H1 (cell line): ENCODE measurements at regions not wholly inside any gene's neighbourhood (a gene's known extent, or its start where the extent isn't known, plus 50 kb on each side); places are given as distances from the start of the nearest gene placed in this dataset.

Source experiments
- CTCF ChIA-PET: fragments of 300-600 bp; sonication (Branson Sonifier 250); formaldehyde crosslinking; loops from one replicate; lab custom pipeline; 2021; ENCODE audit not compliant: partially characterized antibody; lab: Charles Lee
- POLR2A ChIA-PET: fragments of 300-600 bp; sonication (Branson Sonifier 250); formaldehyde crosslinking; loops from one replicate; lab custom pipeline; 2021; ENCODE audit warnings: inconsistent platforms; ENCODE audit not compliant: partially characterized antibody; lab: Charles Lee
- DNase-seq, 2 experiments: peaks; one replicate each; pipeline versions ENCODE4 v3.0.0 to v3.0.0-alpha.2; 2010 to 2022; ENCODE audit warnings: low spot score in 2 of 2, low read depth in 1 of 2, mixed read lengths in 1 of 2
- FAIRE-seq: peaks from 2 replicates; lab custom pipeline; 2011; peaks lifted over from hg19 to GRCh38; lab: Jason Lieb, UNC
- H2AFZ ChIP-seq: 2 replicates; pipeline ENCODE4 v1.8.1; 2012; ENCODE audit warnings: low read length, inconsistent platforms
- H2AK5ac ChIP-seq: 2 replicates; pipeline ENCODE4 v1.6.1; 2013; ENCODE audit warnings: low read depth, low read length
- H2BK120ac ChIP-seq: replicated peaks from 2 replicates; pipeline ENCODE3; 2013; ENCODE audit warnings: low read depth, low read length, inconsistent platforms
- H2BK12ac ChIP-seq: 2 replicates; pipeline ENCODE4 v1.6.1; 2013; ENCODE audit warnings: low read depth, low read length
- H2BK15ac ChIP-seq: 2 replicates; pipeline ENCODE4 v1.6.1; 2013; ENCODE audit warnings: low read length
- H2BK20ac ChIP-seq: 2 replicates; pipeline ENCODE4 v1.6.1; 2013; ENCODE audit warnings: low read length
- H2BK5ac ChIP-seq: 2 replicates; pipeline ENCODE4 v1.6.1; 2013; ENCODE audit warnings: low read depth, low read length
- H3K14ac ChIP-seq: 2 replicates; pipeline ENCODE4 v1.6.1; 2013; ENCODE audit warnings: inconsistent platforms; ENCODE audit not compliant: insufficient read length
- H3K18ac ChIP-seq: 2 replicates; pipeline ENCODE4 v1.6.1; 2013; ENCODE audit warnings: low read length; ENCODE audit errors: extremely low read depth
- H3K23ac ChIP-seq: 2 replicates; pipeline ENCODE4 v1.6.1; 2013; ENCODE audit warnings: inconsistent platforms; ENCODE audit not compliant: insufficient read length
- H3K23me2 ChIP-seq: 2 replicates; pipeline ENCODE4 v1.6.1; 2013; ENCODE audit warnings: low read depth, low read length
- H3K27ac ChIP-seq: 2 replicates; pipeline ENCODE4 v1.6.1; 2011; ENCODE audit warnings: low read depth, low read length, inconsistent platforms
- H3K27me3 ChIP-seq, 4 experiments: replicated peaks in 1 of 4; 1 replicate in 1 of 4; 2 replicates in 3 of 4; pipeline versions ENCODE4 v1.6.1 to v1.8.1; 2011 to 2013; ENCODE audit warnings: low read length in 3 of 4, mild to moderate bottlenecking in 3 of 4, inconsistent platforms in 2 of 4, mixed read lengths in 2 of 4, moderate library complexity in 1 of 4; ENCODE audit not compliant: control insufficient read depth in 3 of 4, insufficient read depth in 3 of 4; ENCODE audit errors: extremely low read depth in 1 of 4
- H3K36me3 ChIP-seq, 4 experiments: 2 replicates each; pipeline versions ENCODE4 v1.6.1 to v1.8.1; 2011 to 2013; ENCODE audit warnings: mild to moderate bottlenecking in 4 of 4, low read length in 3 of 4, moderate library complexity in 2 of 4, control low read depth in 1 of 4, inconsistent platforms in 1 of 4; ENCODE audit not compliant: insufficient read depth in 4 of 4, control insufficient read depth in 2 of 4
- H3K4ac ChIP-seq: replicated peaks from 2 replicates; pipeline ENCODE3; 2013; ENCODE audit warnings: low read length, low read depth, mixed read lengths, inconsistent platforms; ENCODE audit not compliant: insufficient read length
- H3K4me1 ChIP-seq, 4 experiments: replicated peaks in 1 of 4; 1 replicate in 1 of 4; 2 replicates in 3 of 4; pipeline versions ENCODE4 v1.6.1 to v1.8.1; 2011 to 2013; ENCODE audit warnings: low read length in 3 of 4, inconsistent platforms in 2 of 4, mixed read lengths in 1 of 4; ENCODE audit not compliant: insufficient read depth in 4 of 4, control insufficient read depth in 3 of 4
- H3K4me2 ChIP-seq, 2 experiments: 2 replicates each; pipeline versions ENCODE4 v1.6.1 to v1.8.1; 2011 to 2013; ENCODE audit warnings: low read depth in 2 of 2, low read length in 2 of 2, control low read depth in 1 of 2, inconsistent platforms in 1 of 2, mild to moderate bottlenecking in 1 of 2; ENCODE audit not compliant: insufficient read depth in 1 of 2
- H3K4me3 ChIP-seq, 4 experiments: fragments of 200-600, 300-600 bp in 1 of 4; sonication (generic), shearing (Covaris generic), sonication (Bioruptor Twin) in 1 of 4; 2 replicates each; pipeline versions ENCODE4 v1.5.1 to v1.8.1; 2011 to 2016; ENCODE audit warnings: low read length in 4 of 4, low read depth in 3 of 4, control low read depth in 2 of 4, inconsistent platforms in 2 of 4, mild to moderate bottlenecking in 2 of 4, mixed read lengths in 1 of 4, moderate library complexity in 1 of 4; ENCODE audit not compliant: insufficient read depth in 2 of 4; ENCODE audit errors: extremely low read depth in 1 of 4
- H3K56ac ChIP-seq: replicated peaks from 2 replicates; pipeline ENCODE3; 2013; ENCODE audit warnings: low read depth, mild to moderate bottlenecking, mixed read lengths, low read length, inconsistent platforms; ENCODE audit not compliant: insufficient read length
- H3K79me1 ChIP-seq: 2 replicates; pipeline ENCODE4 v1.6.1; 2013; ENCODE audit warnings: low read depth, low read length, control low read depth
- H3K79me2 ChIP-seq, 2 experiments: 2 replicates each; pipeline versions ENCODE4 v1.6.1 to v1.8.1; 2012 to 2013; ENCODE audit warnings: low read length in 2 of 2, mild to moderate bottlenecking in 2 of 2, inconsistent platforms in 1 of 2; ENCODE audit not compliant: insufficient read depth in 2 of 2, control insufficient read depth in 1 of 2
- H3K9ac ChIP-seq, 4 experiments: replicated peaks in 1 of 4; 1 replicate in 1 of 4; 2 replicates in 3 of 4; pipeline versions ENCODE4 v1.6.1 to v1.8.1; 2011 to 2013; ENCODE audit warnings: low read depth in 3 of 4, low read length in 3 of 4, control low read depth in 2 of 4, mild to moderate bottlenecking in 2 of 4, moderate library complexity in 2 of 4, inconsistent platforms in 1 of 4; ENCODE audit errors: extremely low read depth in 1 of 4
- H3K9me3 ChIP-seq, 2 experiments: 2 replicates each; pipeline versions ENCODE4 v1.6.1 to v1.8.1; 2012 to 2013; ENCODE audit warnings: mild to moderate bottlenecking in 2 of 2, moderate library complexity in 2 of 2, control low read depth in 1 of 2, inconsistent platforms in 1 of 2, low read depth in 1 of 2, low read length in 1 of 2, mixed read lengths in 1 of 2; ENCODE audit not compliant: insufficient read depth in 2 of 2
- H4K20me1 ChIP-seq, 2 experiments: replicated peaks in 1 of 2; 2 replicates each; pipeline versions ENCODE3 to v1.8.1; 2011 to 2013; ENCODE audit warnings: inconsistent platforms in 2 of 2, low read length in 2 of 2, mild to moderate bottlenecking in 1 of 2; ENCODE audit not compliant: insufficient read depth in 2 of 2, control insufficient read depth in 1 of 2
- H4K5ac ChIP-seq: 2 replicates; pipeline ENCODE4 v1.6.1; 2013; ENCODE audit warnings: low read length, low read depth, mixed read lengths, inconsistent platforms; ENCODE audit not compliant: insufficient read length
- H4K8ac ChIP-seq: 2 replicates; pipeline ENCODE4 v1.8.0; 2013; ENCODE audit warnings: mild to moderate bottlenecking, moderate library complexity, low read length, inconsistent platforms; ENCODE audit not compliant: insufficient read depth; ENCODE audit errors: extremely low read depth
- H4K91ac ChIP-seq: replicated peaks from 2 replicates; pipeline ENCODE3; 2013; ENCODE audit warnings: low read length, mixed read lengths, inconsistent platforms; ENCODE audit not compliant: insufficient read length
- BRCA1 ChIP-seq: IDR thresholded peaks from 2 replicates; pipeline ENCODE4 v1.6.1; 2012; ENCODE audit warnings: low read depth, low read length, improper control_type of control experiment
- CHD1 ChIP-seq: IDR thresholded peaks from 2 replicates; pipeline ENCODE4 v1.6.1; 2012; ENCODE audit warnings: low read depth, low read length, improper control_type of control experiment
- EP300 ChIP-seq, 2 experiments: IDR thresholded peaks; 1 replicate in 1 of 2; 2 replicates in 1 of 2; pipeline ENCODE4 v1.6.1; 2011 to 2012; ENCODE audit warnings: low read depth in 2 of 2, low read length in 2 of 2, mild to moderate bottlenecking in 2 of 2, borderline replicate concordance in 1 of 2, inconsistent platforms in 1 of 2, moderate library complexity in 1 of 2
- FOSL1 ChIP-seq: IDR thresholded peaks from 2 replicates; pipeline ENCODE4 v1.6.1; 2011; ENCODE audit warnings: mild to moderate bottlenecking, low read depth, low read length, moderate library complexity; ENCODE audit not compliant: insufficient read depth
- GABPA ChIP-seq: IDR thresholded peaks from 2 replicates; pipeline ENCODE4 v1.6.1; 2011; ENCODE audit warnings: mild to moderate bottlenecking, low read length, moderate library complexity, borderline replicate concordance; ENCODE audit not compliant: insufficient read depth
- GTF2F1 ChIP-seq: IDR thresholded peaks from 2 replicates; pipeline ENCODE4 v1.6.1; 2012; ENCODE audit warnings: low read depth, low read length, improper control_type of control experiment, borderline replicate concordance
- RNF2 ChIP-seq: fragments of 200-900, 300-1000 bp; sonication (generic); IDR thresholded peaks from 2 replicates; pipeline ENCODE4 v1.7.1; 2016; ENCODE audit warnings: borderline replicate concordance, low read depth, mild to moderate bottlenecking, antibody characterized with exemption, low read length; ENCODE audit not compliant: poor library complexity, severe bottlenecking; ENCODE audit errors: missing control alignments
- SP2 ChIP-seq: IDR thresholded peaks from 2 replicates; pipeline ENCODE4 v1.6.1; 2012; ENCODE audit warnings: mild to moderate bottlenecking, low read length, inconsistent platforms
- TEAD4 ChIP-seq: IDR thresholded peaks from 2 replicates; pipeline ENCODE4 v1.6.1; 2012; ENCODE audit warnings: low read depth, low read length, inconsistent platforms, mixed read lengths
- WGBS, 2 experiments: shearing (Covaris generic) in 1 of 2; methylation state at CpG; one replicate each; pipeline versions ENCODE4 v1.1.6 to v1.1.7; 2013 to 2015; ENCODE audit warnings: low lambda C conversion rate in 2 of 2, mixed read lengths in 2 of 2, inconsistent platforms in 1 of 2, low coverage in 1 of 2, missing lambda C conversion rate in 1 of 2; ENCODE audit not compliant: insufficient replicate concordance in 2 of 2, insufficient coverage in 1 of 2, insufficient read length in 1 of 2; ENCODE audit errors: extremely low coverage in 1 of 2, missing lambda C conversion rate in 1 of 2; 5-methylcytosine and 5-hydroxymethylcytosine counted together

- H3K56ac ChIP-seq: no peak overlapping the region
- no peak overlapping the region for H3K4ac ChIP-seq
- no peak overlapping the region for H4K5ac ChIP-seq
- FAIRE-seq (no peak), DNase-seq (no peak)
- no peak overlapping the region for H2AK5ac ChIP-seq
- CTCF ChIA-PET: interaction anchor here (0.5 kb wide), 1 partner anchor 214 kb away, joined by 3 read pairs; no protein-coding TSS in a partner anchor
- no peak overlapping the region for H3K9ac ChIP-seq
- H2BK120ac ChIP-seq: no peak overlapping the region
- no peak overlapping the region for H4K8ac ChIP-seq
- no peak overlapping the region for H3K18ac ChIP-seq
- H3K4me2 ChIP-seq: no peak overlapping the region
- no peaks in the 10 kb centered on the region for H3K36me3 ChIP-seq
- H3K27ac ChIP-seq: no peak overlapping the region
- no peak overlapping the region for H2AFZ ChIP-seq
- no peaks in the 10 kb centered on the region for H3K27me3 ChIP-seq
- H2BK20ac ChIP-seq: no peak overlapping the region
- no peaks in the 10 kb centered on the region for H3K4me1 ChIP-seq
- H3K79me1 ChIP-seq: no peaks in the 10 kb centered on the region
- H3K23ac ChIP-seq: no peak overlapping the region
- no peaks in the 10 kb centered on the region for H4K20me1 ChIP-seq
- no peak overlapping the region for H2BK15ac ChIP-seq
- no peak overlapping the region for H3K4me3 ChIP-seq
- peaks cover 6% of the 10 kb centered on the region; the same call in 1 of the 2 replicates for H3K23me2 ChIP-seq
- no peak overlapping the region for H2BK5ac ChIP-seq
- no peak overlapping the region for H3K14ac ChIP-seq
- H4K91ac ChIP-seq: no peak overlapping the region
- no peaks in the 10 kb centered on the region for H3K79me2 ChIP-seq
- 93% methylated on average over 2 of the region's 2 CpGs; no CpG with 5 or more reads in 1 of the 2 experiments for WGBS, 2 experiments
- H2BK12ac ChIP-seq: no peak overlapping the region
- POLR2A ChIA-PET: no interaction called here
- no peaks in the 10 kb centered on the region for H3K9me3 ChIP-seq
- TF ChIP-seq EP300 (IDR thresholded peaks at IDR 0.05; ENCODE audit: borderline replicate concordance in 1 of 2, low read depth in 2 of 2, low read length in 2 of 2) (no peak), CHD1 (no peak), TEAD4 (no peak), RNF2 (no peak), GABPA (no peak), BRCA1 (no peak), GTF2F1 (no peak), FOSL1 (no peak), SP2 (no peak)
These were observed 248.3 kb upstream of the C16orf82 start for GRCh38 chr16:26818393-26818792.
